ENCODE measurements at regions not wholly inside any gene's neighbourhood (a gene's known extent, or its start where the extent isn't known, plus 50 kb on each side); places are given as distances from the start of the nearest gene placed in this dataset.

DNA sequence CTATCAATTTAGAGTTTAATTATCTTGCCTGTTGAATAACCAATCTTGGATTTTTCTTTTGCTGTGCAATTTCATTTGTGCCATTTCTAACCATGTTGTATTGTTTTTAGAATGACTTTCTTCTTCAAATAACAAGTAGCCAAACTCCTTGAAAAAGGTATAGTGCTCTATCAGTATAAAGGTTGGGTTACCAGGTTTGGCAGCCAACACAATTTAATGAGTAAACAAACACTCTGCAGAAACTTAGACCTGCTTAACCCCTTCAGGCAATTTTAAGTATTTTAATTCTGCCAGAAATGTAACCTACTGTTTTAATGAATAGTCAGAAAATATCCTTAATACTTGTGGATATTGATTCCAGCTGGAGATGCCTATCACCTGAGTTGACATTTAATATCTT is 299.8 kb downstream of the ARL4A start:
- no peak overlapping the region for H3K27ac ChIP-seq
- TF ChIP-seq, protein P1, sequence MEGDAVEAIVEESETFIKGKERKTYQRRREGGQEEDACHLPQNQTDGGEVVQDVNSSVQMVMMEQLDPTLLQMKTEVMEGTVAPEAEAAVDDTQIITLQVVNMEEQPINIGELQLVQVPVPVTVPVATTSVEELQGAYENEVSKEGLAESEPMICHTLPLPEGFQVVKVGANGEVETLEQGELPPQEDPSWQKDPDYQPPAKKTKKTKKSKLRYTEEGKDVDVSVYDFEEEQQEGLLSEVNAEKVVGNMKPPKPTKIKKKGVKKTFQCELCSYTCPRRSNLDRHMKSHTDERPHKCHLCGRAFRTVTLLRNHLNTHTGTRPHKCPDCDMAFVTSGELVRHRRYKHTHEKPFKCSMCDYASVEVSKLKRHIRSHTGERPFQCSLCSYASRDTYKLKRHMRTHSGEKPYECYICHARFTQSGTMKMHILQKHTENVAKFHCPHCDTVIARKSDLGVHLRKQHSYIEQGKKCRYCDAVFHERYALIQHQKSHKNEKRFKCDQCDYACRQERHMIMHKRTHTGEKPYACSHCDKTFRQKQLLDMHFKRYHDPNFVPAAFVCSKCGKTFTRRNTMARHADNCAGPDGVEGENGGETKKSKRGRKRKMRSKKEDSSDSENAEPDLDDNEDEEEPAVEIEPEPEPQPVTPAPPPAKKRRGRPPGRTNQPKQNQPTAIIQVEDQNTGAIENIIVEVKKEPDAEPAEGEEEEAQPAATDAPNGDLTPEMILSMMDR (conservative IDR thresholded peaks at IDR 0.05) = no peak

DNA sequence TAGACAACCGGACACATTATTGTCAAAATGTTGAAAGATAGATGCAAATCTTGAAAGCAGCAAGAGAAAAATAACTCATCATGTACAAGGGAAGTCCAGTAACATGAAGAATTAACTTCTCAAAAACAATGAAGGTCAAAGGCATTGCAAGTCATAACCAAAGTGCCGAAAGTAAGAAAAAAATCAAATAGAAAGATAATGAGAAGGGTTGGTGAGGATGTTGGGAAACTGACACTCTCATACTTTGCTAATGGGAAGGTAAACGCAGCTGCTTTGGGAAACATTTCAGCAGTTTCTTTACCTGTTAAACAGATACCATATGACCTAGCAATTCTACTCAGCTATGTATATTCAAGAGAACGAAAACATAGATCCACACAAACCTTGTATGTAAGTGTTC is 303.0 kb downstream of the ARL4A start:
- TF ChIP-seq, protein P1 (conservative IDR thresholded peaks at IDR 0.05) = no peak
- no peak overlapping the region for H3K27ac ChIP-seq

DNA sequence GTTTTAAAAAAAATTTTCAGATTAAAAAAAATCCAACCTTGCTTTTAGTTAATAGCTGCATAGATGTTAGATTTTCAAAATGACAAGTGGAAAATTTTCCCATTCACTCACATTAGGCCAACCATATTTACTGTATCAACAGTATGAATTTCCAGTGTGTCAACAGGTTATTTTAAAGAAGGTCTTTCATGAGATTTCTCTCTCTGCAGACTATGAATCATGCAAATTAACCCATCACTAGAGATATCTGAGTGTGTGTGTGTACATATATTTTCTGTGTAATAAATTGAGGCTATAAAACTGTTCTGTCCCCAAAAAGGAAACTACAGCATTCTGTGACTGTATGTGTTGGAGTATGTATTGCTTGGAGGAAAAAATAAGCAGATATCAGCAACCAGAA is 305.6 kb downstream of the ARL4A start:
- H3K27ac ChIP-seq = no peak overlapping the region
- TF ChIP-seq, protein P1 (conservative IDR thresholded peaks at IDR 0.05) = no peak

DNA sequence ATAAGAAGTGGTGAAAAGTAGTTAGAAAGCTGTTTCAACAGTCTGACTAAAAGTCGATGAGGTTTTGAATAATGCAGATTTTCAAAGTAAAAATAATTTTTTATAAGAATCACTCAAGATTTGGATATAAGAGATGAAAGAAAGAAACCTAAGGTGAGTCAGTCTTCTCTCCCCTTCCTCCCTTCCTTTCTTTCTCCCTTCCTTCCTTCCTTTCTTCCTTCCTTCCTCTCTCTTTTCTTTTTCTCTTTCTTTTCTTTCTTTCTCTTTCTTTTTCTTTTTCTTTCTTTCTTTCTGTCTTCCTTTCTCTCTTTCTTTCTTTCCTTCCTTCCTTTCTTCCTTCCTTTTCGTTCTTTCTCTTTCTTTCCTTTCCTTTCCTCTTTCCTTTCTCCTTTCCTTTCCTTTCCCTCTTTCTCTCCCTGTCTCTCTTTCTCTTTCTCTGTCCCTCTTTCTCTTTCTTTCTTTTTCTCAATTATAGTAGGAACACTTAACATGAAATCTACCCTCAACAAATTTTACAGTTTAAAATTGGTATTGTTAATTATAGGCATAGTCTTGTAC is 308.6 kb downstream of the ARL4A start:
- H3K27ac ChIP-seq = no peak overlapping the region
- TF ChIP-seq, protein P1 (conservative IDR thresholded peaks at IDR 0.05) = no peak

DNA sequence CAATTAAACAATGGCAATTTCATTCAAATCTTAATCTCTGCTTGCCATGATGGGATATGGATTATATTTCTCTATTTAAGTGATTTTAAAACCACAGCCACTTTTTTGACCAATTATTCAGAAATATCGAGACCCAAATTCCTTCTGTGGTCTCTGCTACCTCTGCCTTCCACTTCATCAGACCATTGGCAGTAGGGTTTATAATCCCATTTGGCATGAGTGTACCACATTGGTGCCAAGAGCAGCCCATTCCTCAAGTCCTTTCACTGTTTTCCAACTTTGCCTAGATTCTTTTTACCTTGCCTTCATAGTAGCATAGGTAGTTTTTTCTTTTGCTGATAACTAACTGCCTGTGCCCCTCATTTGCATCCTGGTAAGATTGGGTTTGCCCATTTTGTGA is 319.9 kb downstream of the ARL4A start:
- TF ChIP-seq, protein P1 (conservative IDR thresholded peaks at IDR 0.05) = no peak
- no peak overlapping the region for H3K27ac ChIP-seq

DNA sequence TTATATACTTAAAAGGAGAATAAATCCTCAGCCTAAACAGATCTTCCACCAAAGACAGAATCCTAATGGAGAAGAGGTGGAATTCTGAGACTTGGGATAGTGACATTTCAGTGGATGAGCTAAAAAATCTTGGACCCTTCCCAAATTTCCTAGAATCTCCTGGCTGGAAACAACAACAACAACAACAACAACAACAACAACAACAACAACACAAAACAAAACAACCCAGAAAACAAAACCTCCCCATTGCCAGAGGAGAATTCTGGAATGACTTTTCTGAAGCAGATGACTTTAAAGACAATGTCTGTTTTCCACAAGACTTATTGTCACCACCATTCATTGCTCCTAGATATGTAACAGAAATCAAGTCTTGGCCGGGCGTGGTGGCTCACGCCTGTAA is 322.1 kb downstream of the ARL4A start:
- H3K27ac ChIP-seq = no peak overlapping the region
- TF ChIP-seq, protein P1 (conservative IDR thresholded peaks at IDR 0.05) = no peak

DNA sequence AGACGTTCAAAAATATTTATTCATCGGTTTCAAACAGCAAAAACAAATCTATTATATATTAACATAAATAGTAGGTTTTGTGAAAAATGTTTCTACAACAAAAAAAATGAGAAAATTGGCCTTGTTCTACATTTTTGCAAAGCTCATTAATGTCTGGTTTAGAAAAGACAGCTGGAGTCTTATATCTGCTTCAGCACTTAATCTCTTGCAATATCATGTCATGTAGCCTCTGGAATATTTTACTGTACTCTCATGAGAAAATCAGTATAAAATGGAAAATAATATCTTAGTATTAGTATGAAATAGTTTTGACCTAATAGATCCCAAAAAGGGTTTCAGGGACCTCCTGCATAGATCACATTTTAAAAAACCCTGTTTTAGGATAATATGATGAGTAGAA is 326.6 kb downstream of the ARL4A start:
- no peak overlapping the region for H3K27ac ChIP-seq
- TF ChIP-seq, protein P1 (conservative IDR thresholded peaks at IDR 0.05) = no peak

Measured in VCaP (cell line).